GM19239 (cell line): ENCODE measurements at regions not wholly inside any gene's neighbourhood (a gene's known extent, or its start where the extent isn't known, plus 50 kb on each side); places are given as distances from the start of the nearest gene placed in this dataset.

Experiments
- DNase-seq: peaks from one replicate; pipeline ENCODE4 v3.0.0; 2011; ENCODE audit warnings: low spot score; ENCODE audit not compliant: insufficient read length
- FAIRE-seq: peaks from 2 replicates; lab custom pipeline; 2011; peaks lifted over from hg19 to GRCh38; lab: Jason Lieb, UNC

DNA sequence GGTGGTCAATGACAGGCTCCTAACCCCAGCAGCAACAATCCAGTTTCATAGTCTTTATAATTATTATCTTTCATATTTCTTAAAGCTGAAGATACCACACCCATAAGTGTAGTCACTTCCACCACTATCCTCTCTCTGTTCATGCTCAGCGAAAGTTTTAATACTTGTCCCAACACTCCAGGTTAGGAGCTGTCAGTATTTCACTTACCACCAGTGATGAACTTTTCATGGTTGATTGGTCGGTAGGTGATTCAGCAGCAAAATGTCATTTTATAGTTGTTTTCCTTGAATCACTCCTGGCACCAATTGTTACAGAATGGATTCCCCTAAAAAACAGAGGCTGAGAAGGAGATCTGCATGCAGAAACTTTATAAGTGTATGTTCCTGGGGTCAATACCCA lies 324.9 kb downstream of the CCDC85A start:
- FAIRE-seq (no peak), DNase-seq (no peak)

DNA sequence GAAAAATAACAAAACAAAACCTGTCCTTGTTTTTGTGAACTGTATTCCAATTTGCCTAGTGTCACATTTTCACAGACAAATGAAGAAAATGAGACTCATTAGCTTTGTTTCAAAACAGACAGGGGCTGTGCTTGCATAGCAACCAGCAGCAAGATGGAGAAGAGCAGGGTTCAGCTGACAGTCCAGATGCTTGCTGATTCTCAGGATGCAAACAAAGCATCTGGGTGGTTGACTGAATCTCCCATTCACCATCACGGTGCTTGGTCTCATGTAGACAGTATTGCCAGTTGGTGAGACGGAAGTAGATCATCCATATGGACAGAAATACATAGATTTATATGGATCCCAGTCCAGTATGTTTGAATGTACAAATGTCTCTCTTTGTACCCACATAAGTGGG lies 326.8 kb downstream of the CCDC85A start:
- no peak for DNase-seq
- FAIRE-seq = no peak

DNA sequence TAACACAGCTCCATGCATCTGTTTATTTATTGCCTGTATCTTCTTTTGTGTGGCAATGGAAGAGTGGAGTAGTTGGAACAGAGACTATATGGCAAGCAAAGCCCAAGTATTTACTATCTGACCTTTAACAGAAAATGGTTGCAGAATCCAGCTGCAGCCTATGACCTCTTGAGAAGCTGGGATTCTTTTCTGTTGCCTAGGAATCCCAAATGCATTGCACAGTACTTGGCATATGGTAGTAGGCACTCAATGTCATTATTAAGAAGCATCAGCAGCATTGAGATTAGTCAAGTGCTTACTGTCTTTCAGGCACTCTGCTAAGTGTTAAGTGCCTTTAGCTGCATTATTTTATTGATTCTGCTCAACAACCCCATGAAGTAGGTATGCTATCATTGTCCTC lies 331.6 kb downstream of the CCDC85A start:
- FAIRE-seq (no peak), DNase-seq (no peak)

DNA sequence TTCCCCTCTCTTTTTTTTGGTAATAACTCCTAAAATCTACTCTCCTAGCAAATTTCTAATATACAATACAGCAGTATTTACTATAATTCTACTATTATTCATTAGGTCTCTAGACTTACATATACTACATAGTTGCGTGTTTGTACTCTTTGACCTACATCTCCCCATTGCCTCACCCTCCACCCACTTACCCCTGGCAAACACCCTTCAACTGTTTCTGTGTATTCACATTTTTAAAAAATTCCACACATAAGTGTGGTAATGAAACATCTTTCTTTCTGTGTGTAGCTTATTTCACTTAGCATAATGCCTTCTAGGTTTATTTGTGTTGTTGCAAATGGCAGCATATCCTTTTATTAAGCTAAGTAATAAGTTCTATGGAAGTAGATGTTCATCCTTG lies 336.0 kb downstream of the CCDC85A start:
- no peak for FAIRE-seq

DNA sequence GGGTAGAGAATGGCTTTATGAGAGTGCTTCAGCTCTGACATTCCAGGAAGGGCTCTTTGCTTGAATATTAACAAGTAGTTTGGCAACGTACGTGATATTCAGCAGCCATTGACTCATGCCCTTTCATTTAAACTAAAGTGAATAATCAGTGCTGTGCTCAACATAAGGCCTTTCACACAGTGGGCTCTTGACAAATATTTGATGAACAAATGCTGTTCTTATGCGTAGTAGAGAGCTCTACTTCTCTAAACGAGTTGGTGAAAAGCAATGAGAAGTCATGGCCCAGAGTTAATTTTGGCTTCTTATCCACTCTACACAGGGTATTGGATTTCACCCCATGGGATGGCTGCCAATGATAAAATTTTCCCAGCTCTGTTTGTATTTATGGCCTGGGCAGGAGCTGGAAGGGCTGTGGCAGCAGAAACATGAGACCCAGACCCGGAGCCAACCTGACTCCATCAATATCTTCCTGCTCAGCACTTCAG lies 338.9 kb downstream of the CCDC85A start:
- DNase-seq (no peak), FAIRE-seq (no peak)

More for the DNA sequence above, 336.0 kb downstream of the CCDC85A start:
- DNase-seq = no peak

DNA sequence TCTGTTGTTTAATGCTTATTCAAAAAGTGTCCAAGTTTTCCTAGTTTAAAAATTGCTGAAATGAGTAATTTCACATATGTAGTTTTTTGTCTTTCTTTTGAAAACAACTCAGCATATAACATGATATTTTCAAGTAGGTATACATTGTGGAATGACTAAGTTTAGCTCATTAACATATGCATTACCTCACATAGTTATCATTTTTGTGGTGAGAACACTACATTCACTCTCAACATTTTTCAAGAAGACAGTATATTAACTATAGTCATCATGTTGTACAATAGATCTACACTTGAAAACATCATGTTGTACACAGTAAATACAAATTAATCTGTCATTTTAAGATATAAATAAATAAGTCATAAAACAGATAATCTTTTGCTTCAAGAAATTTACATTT lies 340.0 kb downstream of the CCDC85A start:
- no peak for FAIRE-seq
- DNase-seq = no peak

DNA sequence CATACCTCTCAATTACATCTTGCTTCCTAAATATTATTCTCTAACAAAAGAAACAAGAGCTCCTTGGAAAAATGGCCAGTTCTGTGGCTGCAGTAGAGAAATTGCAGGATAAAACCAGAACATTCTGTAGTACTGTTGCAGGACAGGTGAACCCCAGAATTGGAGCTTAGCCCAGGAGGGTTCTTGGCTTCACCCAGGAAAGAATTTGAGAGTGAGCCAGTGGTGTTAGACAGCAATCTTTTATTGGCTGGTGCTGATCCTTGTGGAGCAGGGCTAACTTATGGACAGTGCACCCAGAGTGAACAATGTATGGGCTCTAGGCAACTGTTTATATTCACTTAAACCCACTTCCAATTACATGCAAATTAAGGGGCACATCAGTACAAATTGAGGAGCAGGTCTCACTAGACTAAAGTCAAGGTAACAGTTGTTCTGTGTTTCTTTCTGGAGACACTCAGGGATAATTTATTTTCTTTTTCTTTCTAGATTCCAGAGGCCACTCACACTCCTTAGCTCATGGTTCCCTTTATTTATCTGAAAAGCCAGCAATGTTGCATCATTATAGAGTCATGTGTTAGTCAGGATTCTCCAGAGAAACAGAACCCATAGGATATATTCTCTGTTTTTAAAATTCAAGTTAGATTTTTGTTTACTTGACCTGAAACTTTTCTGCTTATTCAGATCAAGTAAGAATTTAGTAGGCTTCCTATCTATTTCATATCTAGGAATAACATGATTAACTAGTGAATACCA lies 348.1 kb downstream of the CCDC85A start:
- no peak for FAIRE-seq

DNA sequence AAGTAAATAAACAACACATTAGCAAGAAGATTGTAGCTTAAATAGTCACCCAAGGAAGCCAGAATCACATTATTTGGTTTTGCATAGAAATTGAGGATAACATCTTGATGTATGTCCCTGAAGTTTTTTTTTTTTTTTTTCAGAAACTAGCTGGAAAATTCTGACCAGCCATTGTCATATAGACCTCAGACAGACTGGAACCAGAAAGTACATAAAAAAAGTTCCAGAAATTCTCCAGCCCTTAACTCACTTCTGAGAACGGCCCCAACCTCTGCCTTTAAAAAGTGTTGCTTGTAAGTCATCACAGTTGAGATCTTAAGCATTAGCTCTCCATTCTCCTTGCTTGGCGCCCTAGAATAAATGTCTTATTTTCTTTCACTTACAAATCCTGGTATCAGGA lies 350.5 kb downstream of the CCDC85A start:
- DNase-seq = no peak
- no peak for FAIRE-seq

More for the DNA sequence above, 348.1 kb downstream of the CCDC85A start:
- no peak for DNase-seq

DNA sequence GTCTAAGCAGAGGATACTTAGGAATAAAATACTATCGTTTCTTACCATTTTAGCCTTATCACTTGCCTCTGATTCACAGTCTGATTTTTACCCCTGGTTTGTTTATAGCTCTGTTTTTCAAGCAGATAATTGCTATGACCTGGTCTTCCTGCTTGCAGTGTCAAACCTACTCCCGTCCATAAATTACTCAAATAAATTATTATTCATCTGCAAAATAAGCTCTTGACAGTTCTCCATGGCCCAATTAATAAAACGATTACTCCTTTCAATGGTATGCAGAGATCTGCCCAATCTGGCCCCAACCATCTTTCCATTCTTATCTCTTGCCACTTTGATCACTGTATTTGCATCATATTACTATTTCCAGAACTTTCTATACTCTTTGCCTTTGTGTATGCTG lies 354.0 kb downstream of the CCDC85A start:
- FAIRE-seq (no peak), DNase-seq (no peak)

DNA sequence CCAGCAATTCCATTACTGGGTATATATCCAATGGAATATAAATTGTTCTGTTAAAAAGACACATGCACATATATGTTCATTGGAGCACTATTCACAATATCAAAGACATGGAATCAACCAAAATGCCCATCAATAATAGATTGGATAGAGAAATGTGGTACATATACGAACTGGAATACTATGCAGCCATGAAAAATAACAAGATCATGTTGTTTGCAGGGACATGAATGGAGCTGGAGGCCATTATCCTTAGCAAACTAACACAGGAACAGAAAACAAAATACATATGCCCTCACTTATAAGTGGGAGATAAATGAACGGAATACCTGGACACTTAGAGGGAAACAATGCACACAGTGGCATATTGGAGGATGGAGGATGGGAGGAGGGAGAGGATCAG lies 355.8 kb downstream of the CCDC85A start:
- DNase-seq (no peak), FAIRE-seq (no peak)

DNA sequence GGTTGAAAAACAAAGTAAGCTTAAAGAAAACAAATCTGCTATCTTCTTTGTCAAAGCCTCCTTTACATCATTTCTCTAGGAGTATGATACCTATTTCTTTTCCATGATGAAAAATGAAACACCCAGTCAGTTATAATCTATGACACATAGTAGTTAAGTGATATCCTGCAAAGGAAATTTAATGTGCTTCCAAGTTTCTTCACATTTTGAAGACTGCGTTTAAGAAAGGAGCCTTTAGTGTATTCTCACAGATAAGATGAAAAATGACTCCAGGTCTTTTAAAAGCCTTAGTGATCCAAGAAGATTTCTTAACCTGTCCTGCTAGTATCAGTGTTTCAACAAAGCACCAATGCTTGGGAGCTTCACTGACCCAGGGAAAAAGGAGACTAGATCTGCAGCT lies 356.7 kb downstream of the CCDC85A start:
- FAIRE-seq (no peak), DNase-seq (no peak)

DNA sequence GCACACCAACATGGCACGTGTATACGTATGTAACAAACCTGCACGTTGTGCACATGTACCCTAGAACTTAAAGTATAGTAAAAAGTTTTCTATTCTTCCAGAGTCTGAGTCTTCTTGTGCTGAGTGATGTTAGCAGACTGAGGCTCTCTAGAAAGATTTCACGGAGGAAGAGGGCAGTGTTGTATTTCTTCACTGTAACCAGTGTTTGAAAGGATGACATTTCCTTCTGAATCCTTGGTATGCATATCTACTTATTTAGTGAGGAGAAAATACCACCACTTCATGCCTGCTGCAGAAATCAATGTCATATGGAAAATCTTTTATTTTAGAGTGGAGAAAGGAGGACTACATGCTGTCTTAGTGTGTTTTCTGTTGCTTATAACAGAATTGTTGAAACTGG lies 357.1 kb downstream of the CCDC85A start:
- DNase-seq (no peak), FAIRE-seq (no peak)

DNA sequence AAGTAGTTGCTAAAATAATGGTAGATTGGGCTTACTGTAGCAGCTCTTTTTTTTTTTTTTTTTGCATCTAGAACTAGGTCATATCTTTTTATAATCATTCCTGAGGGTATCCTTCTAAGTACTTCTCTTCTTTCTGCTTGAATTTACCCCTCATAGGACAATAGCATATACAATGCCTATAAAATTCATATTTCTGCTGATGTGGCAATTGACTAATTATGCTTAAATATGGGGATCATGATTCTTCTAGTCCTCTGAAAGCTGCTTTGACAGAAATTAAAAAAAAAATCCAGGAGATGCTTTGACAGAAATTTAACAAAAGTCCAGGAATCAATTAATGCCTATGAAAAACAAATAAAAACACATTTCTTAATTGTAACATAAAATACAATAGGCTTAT lies 358.4 kb downstream of the CCDC85A start:
- FAIRE-seq = no peak
- no peak for DNase-seq

DNA sequence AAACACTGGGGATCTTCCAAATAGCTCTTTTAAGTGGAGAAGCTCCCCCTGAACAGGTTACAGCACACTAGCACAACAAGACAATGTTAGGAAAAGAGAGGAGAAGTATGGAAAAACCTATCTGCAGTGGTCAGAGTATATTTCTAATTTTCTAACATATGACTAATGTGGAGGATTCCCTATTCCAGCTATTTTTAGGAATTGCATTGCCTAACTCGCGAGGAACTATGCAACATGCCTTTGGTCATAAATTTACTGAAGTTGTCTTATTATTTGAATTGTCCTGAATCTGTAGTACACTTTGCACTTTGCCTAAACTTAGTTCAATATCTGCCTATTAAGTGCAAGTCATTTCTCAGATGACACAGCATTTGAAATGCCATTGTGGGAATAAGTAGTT lies 381.4 kb downstream of the CCDC85A start:
- DNase-seq (no peak), FAIRE-seq (no peak)

DNA sequence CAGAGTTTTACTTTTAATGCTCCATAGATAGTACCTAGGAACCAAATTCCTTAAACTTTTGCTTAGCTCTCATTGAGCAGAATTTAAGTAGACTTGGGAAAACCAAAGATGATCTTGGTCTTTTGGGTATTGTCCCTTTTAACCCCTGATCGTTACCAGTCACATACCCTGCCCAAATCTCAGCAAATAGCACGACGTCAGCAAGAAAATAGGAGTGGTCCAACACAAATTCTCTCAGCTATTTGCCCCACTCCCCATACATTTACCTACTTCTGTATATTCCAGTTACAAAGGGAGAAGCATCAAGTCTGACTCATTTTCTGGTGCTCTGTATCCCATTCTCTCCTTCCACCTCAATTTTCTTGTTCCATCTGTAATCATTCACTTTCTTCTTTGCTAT lies 387.3 kb downstream of the CCDC85A start:
- DNase-seq = no peak
- no peak for FAIRE-seq

DNA sequence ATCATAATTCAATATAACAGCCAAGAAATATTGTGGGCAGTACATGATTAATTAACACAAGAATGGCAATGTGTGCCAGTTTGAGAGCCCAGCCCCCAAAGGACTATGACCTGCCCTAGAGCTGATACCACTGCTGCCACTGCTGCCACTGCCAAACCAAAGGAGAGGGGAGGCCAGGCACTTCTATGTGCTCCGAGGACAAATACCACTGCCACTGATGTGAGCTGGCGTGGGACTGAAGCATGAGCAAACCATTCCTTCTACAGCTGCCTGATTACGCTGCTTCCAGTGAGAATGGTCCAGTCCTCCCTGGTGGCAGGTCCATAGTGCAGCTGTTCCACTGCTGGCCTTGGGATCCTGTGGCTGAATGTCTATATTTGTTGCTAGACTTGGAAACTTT lies 392.2 kb downstream of the CCDC85A start:
- FAIRE-seq = no peak
- no peak for DNase-seq

DNA sequence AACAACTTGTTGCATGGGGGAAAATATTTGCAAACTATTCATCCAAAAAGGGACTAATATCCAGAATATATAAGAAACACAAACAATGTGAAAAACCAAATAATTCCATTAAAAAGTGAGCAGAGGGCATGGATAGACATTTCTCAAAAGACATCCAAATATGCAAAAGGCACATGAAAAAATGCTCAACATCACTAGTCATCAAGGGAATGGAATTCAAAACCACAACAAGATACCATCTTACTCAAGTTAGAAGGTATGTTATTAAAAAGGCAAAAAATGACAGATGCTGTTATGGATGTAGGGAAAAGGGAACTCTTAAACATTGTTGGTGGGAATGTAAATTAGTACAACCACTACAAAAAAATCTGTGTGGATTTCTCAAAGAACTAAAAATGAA lies 396.5 kb downstream of the CCDC85A start:
- DNase-seq (no peak), FAIRE-seq (no peak)

DNA sequence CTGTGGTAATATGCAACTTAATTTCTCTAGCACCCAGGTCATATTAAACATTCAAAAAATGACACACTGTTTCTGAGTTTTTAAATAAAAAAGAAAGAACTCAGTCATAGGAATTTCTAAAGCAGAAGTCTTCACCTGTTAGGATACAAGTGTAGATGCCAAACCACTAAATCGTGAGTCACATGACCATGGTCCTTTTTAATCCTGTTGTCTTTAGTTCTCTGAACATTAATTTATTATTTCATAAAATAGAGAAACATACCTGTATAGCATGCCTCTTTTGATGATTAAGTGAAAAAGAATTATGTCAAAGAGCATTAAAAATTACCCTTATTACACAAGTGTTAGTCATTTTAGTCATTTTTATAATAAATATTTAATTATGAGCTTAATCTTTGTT lies 398.8 kb downstream of the CCDC85A start:
- no peak for DNase-seq
- no peak for FAIRE-seq

DNA sequence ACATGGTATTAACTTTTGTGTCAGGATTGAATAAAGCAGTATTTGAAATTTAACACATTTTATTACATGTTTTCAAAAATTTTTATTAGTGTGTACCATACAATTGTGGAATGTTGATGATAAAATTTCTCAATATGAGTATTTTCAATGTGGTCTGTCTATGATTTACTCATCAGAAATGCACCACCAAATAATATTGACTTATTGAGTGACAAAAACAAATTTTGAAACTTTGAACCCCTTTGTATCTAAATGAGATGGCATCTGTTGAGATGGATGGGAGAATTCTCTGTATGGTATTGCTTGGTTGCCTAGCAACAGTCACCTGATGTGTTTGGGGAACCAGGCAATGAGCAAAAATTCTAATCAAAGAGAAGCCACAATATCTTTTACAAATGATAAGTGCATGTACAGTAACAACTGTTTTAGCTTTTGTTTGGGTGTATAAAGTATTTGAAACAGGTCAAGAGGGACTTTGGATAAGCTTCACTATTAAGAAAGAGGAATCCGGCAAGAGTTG lies 400.1 kb downstream of the CCDC85A start:
- FAIRE-seq (no peak), DNase-seq (no peak)

DNA sequence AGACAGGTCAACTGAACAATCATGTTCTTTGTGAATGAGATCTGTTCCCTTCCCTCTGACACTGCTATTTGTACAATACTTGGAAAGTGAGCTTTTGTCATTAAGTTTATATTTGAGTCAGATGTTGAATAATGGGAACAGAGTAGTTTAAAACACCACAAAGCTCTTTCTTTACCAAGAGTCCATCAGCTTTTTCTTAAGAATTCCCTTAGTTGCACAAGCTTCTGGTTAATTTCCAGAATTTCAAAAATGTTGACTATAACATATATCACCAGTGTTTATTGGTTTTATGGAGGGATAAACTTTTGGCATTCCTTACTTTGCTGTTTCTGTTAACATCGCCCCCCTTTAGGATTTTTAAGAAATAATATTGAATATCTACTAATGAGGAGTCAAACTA lies 403.7 kb downstream of the CCDC85A start:
- FAIRE-seq = no peak

DNA sequence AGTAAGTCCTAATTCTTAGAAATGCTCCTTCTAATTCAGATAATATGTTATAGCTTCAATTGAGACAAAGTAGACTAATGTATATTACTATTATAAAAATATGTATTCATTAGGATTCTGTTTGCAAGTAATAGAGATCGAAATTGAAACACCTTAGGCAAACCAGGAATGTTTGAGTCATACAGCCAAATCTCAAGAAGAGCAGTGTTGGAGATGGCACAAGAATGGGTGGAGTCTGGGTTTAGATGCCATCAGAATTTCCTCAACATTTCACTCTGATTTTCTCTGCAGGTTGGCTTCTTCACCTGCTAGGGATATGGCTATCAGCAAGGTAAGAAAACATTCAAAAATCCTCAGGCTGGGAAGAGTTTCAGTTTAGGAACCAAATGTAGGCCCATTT lies 405.4 kb downstream of the CCDC85A start:
- DNase-seq = no peak
- FAIRE-seq = no peak

More for the DNA sequence above, 403.7 kb downstream of the CCDC85A start:
- DNase-seq = no peak

DNA sequence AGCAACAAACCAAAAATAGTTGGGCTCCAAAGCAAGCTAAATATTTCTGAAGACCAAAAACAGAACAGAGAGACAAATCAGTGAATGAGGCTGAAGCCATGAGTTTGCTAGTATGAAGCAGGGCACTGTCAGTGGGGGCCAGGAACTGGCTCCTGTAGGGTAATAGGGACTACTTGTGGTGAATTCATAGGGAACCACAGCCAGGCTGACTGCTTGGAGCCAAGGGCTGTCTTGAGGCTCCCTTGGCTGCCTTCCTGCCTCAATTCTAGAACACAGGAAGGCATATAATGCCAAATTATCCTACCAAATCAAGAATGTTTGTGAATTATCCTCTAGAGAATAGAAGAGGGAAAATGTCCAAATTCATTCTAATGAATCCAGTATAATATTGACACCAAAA lies 406.0 kb downstream of the CCDC85A start:
- no peak for DNase-seq
- no peak for FAIRE-seq
